HCT116 (cell line): ENCODE measurements at regions not wholly inside any gene's neighbourhood (a gene's known extent, or its start where the extent isn't known, plus 50 kb on each side); places are given as distances from the start of the nearest gene placed in this dataset.

Experiments used
- ATF3 ChIP-seq: IDR thresholded peaks from 2 replicates; pipeline ENCODE4 v1.6.1; 2012
- EGR1 ChIP-seq: IDR thresholded peaks from 2 replicates; pipeline ENCODE4 v1.6.1; 2012; ENCODE audit warnings: low read depth
- EZH2 ChIP-seq: fragments of 200-600 bp; sonication (generic); IDR thresholded peaks from 2 replicates; pipeline ENCODE4 v1.6.1; 2017; ENCODE audit warnings: antibody characterized with exemption, mixed run types
- JUND ChIP-seq: IDR thresholded peaks from 2 replicates; pipeline ENCODE4 v1.6.1; 2012
- MAX ChIP-seq: IDR thresholded peaks from 2 replicates; pipeline ENCODE4 v1.6.1; 2012
- POLR2A ChIP-seq: IDR thresholded peaks from 2 replicates; pipeline ENCODE4 v1.7.0; 2011; ENCODE audit warnings: borderline replicate concordance; ENCODE audit not compliant: insufficient read depth, insufficient read length; ENCODE audit errors: extremely low read depth
- RAD21 ChIP-seq: IDR thresholded peaks from 2 replicates; pipeline ENCODE4 v1.6.1; 2012; ENCODE audit warnings: low read depth, mild to moderate bottlenecking
- REST ChIP-seq: IDR thresholded peaks from 2 replicates; pipeline ENCODE4 v1.6.1; 2012; ENCODE audit warnings: low read depth
- SP1 ChIP-seq: IDR thresholded peaks from 2 replicates; pipeline ENCODE4 v1.6.1; 2012; ENCODE audit warnings: low read depth
- SRF ChIP-seq: IDR thresholded peaks from 2 replicates; pipeline ENCODE4 v1.6.1; 2012; ENCODE audit warnings: low read depth
- TCF7L2 ChIP-seq: IDR thresholded peaks from 2 replicates; pipeline ENCODE4 v1.7.0; 2011; ENCODE audit warnings: borderline replicate concordance, inconsistent platforms; ENCODE audit not compliant: insufficient read depth, insufficient read length; ENCODE audit errors: extremely low read depth
- YY1 ChIP-seq: IDR thresholded peaks from 2 replicates; pipeline ENCODE4 v1.6.1; 2011; ENCODE audit warnings: low read length, low read depth, moderate library complexity, mild to moderate bottlenecking; ENCODE audit not compliant: insufficient replicate concordance; ENCODE audit errors: extremely low read depth
- ZBTB33 ChIP-seq: IDR thresholded peaks from 2 replicates; pipeline ENCODE4 v1.6.1; 2011; ENCODE audit warnings: mild to moderate bottlenecking, low read length, moderate library complexity; ENCODE audit not compliant: insufficient replicate concordance; ENCODE audit errors: extremely low read depth
- TF ChIP-seq, protein P1 (sequence below), 3 experiments: fragments of 200-600 bp in 1 of 3; sonication (generic) in 1 of 3; IDR thresholded peaks in 2 of 3; conservative IDR thresholded peaks in 1 of 3; 2 replicates each; pipeline ENCODE4 v1.5.1; 2012 to 2017; ENCODE audit warnings: low read depth in 2 of 3, low read length in 2 of 3, antibody characterized with exemption in 1 of 3, borderline replicate concordance in 1 of 3, control low read depth in 1 of 3, mild to moderate bottlenecking in 1 of 3, mixed read lengths in 1 of 3, mixed run types in 1 of 3, moderate library complexity in 1 of 3; ENCODE audit not compliant: insufficient read depth in 1 of 3

DNA sequence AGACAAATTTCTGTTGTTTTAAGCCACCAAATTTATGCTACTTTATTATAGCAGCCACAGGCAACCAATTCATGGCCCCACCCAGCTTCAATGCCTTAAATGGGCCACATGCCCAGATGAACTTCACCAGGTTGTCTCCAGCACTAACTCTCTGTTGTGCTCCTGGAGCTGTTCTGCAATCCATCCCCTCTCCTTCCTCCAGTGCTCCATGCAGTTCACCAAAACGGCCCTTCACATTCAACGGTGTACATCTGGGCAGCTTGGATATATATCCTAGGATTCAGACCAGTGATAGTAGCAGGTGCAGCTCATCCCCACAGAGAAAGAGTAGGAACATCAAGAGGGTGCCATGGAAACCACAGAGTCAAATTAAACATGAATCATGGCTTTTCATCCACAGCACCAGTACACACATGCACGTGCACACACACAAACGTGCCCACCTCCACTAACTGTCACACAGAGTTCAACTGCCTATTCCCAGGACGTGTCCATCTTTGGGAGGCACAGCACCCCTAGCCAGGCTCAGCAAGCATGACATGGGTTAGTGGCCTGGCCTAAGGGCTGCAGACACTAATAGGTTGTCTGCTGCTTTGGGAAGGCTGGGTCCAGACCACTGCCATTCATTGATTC lies 134.5 kb downstream of the MED10 start:
- TF ChIP-seq EZH2: no peak
- no peak for TF ChIP-seq MAX
- TF ChIP-seq, protein P1, sequence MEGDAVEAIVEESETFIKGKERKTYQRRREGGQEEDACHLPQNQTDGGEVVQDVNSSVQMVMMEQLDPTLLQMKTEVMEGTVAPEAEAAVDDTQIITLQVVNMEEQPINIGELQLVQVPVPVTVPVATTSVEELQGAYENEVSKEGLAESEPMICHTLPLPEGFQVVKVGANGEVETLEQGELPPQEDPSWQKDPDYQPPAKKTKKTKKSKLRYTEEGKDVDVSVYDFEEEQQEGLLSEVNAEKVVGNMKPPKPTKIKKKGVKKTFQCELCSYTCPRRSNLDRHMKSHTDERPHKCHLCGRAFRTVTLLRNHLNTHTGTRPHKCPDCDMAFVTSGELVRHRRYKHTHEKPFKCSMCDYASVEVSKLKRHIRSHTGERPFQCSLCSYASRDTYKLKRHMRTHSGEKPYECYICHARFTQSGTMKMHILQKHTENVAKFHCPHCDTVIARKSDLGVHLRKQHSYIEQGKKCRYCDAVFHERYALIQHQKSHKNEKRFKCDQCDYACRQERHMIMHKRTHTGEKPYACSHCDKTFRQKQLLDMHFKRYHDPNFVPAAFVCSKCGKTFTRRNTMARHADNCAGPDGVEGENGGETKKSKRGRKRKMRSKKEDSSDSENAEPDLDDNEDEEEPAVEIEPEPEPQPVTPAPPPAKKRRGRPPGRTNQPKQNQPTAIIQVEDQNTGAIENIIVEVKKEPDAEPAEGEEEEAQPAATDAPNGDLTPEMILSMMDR (IDR thresholded peaks at IDR 0.05 in 2 of 3, conservative IDR thresholded peaks at IDR 0.05 in 1 of 3; ENCODE audit: borderline replicate concordance in 1 of 3, insufficient read depth in 1 of 3, low read depth in 2 of 3, low read length in 2 of 3): no peak
- TF ChIP-seq YY1: no peak
- TF ChIP-seq EGR1: no peak
- TF ChIP-seq POLR2A: no peak
- TF ChIP-seq SRF: no peak
- TF ChIP-seq JUND: no peak
- TF ChIP-seq ATF3: no peak
- TF ChIP-seq ZBTB33: no peak
- TF ChIP-seq TCF7L2: no peak
- no peak for TF ChIP-seq REST
- TF ChIP-seq RAD21: no peak
- TF ChIP-seq SP1: no peak
